H1 (cell line): ENCODE measurements at regions not wholly inside any gene's neighbourhood (a gene's known extent, or its start where the extent isn't known, plus 50 kb on each side); places are given as distances from the start of the nearest gene placed in this dataset.

Experiments
- CTCF ChIA-PET: fragments of 300-600 bp; sonication (Branson Sonifier 250); formaldehyde crosslinking; loops from one replicate; lab custom pipeline; 2021; ENCODE audit not compliant: partially characterized antibody; lab: Charles Lee
- POLR2A ChIA-PET: fragments of 300-600 bp; sonication (Branson Sonifier 250); formaldehyde crosslinking; loops from one replicate; lab custom pipeline; 2021; ENCODE audit warnings: inconsistent platforms; ENCODE audit not compliant: partially characterized antibody; lab: Charles Lee
- DNase-seq, 2 experiments: peaks; one replicate each; pipeline versions ENCODE4 v3.0.0 to v3.0.0-alpha.2; 2010 to 2022; ENCODE audit warnings: low spot score in 2 of 2, low read depth in 1 of 2, mixed read lengths in 1 of 2
- FAIRE-seq: peaks from 2 replicates; lab custom pipeline; 2011; peaks lifted over from hg19 to GRCh38; lab: Jason Lieb, UNC
- H2AFZ ChIP-seq: 2 replicates; pipeline ENCODE4 v1.8.1; 2012; ENCODE audit warnings: low read length, inconsistent platforms
- H2AK5ac ChIP-seq: 2 replicates; pipeline ENCODE4 v1.6.1; 2013; ENCODE audit warnings: low read depth, low read length
- H2BK120ac ChIP-seq: replicated peaks from 2 replicates; pipeline ENCODE3; 2013; ENCODE audit warnings: low read depth, low read length, inconsistent platforms
- H2BK12ac ChIP-seq: 2 replicates; pipeline ENCODE4 v1.6.1; 2013; ENCODE audit warnings: low read depth, low read length
- H2BK15ac ChIP-seq: 2 replicates; pipeline ENCODE4 v1.6.1; 2013; ENCODE audit warnings: low read length
- H2BK20ac ChIP-seq: 2 replicates; pipeline ENCODE4 v1.6.1; 2013; ENCODE audit warnings: low read length
- H2BK5ac ChIP-seq: 2 replicates; pipeline ENCODE4 v1.6.1; 2013; ENCODE audit warnings: low read depth, low read length
- H3K14ac ChIP-seq: 2 replicates; pipeline ENCODE4 v1.6.1; 2013; ENCODE audit warnings: inconsistent platforms; ENCODE audit not compliant: insufficient read length
- H3K18ac ChIP-seq: 2 replicates; pipeline ENCODE4 v1.6.1; 2013; ENCODE audit warnings: low read length; ENCODE audit errors: extremely low read depth
- H3K23ac ChIP-seq: 2 replicates; pipeline ENCODE4 v1.6.1; 2013; ENCODE audit warnings: inconsistent platforms; ENCODE audit not compliant: insufficient read length
- H3K23me2 ChIP-seq: 2 replicates; pipeline ENCODE4 v1.6.1; 2013; ENCODE audit warnings: low read depth, low read length
- H3K27ac ChIP-seq: 2 replicates; pipeline ENCODE4 v1.6.1; 2011; ENCODE audit warnings: low read depth, low read length, inconsistent platforms
- H3K27me3 ChIP-seq, 4 experiments: replicated peaks in 1 of 4; 1 replicate in 1 of 4; 2 replicates in 3 of 4; pipeline versions ENCODE4 v1.6.1 to v1.8.1; 2011 to 2013; ENCODE audit warnings: low read length in 3 of 4, mild to moderate bottlenecking in 3 of 4, inconsistent platforms in 2 of 4, mixed read lengths in 2 of 4, moderate library complexity in 1 of 4; ENCODE audit not compliant: control insufficient read depth in 3 of 4, insufficient read depth in 3 of 4; ENCODE audit errors: extremely low read depth in 1 of 4
- H3K36me3 ChIP-seq, 4 experiments: 2 replicates each; pipeline versions ENCODE4 v1.6.1 to v1.8.1; 2011 to 2013; ENCODE audit warnings: mild to moderate bottlenecking in 4 of 4, low read length in 3 of 4, moderate library complexity in 2 of 4, control low read depth in 1 of 4, inconsistent platforms in 1 of 4; ENCODE audit not compliant: insufficient read depth in 4 of 4, control insufficient read depth in 2 of 4
- H3K4ac ChIP-seq: replicated peaks from 2 replicates; pipeline ENCODE3; 2013; ENCODE audit warnings: low read length, low read depth, mixed read lengths, inconsistent platforms; ENCODE audit not compliant: insufficient read length
- H3K4me1 ChIP-seq, 4 experiments: replicated peaks in 1 of 4; 1 replicate in 1 of 4; 2 replicates in 3 of 4; pipeline versions ENCODE4 v1.6.1 to v1.8.1; 2011 to 2013; ENCODE audit warnings: low read length in 3 of 4, inconsistent platforms in 2 of 4, mixed read lengths in 1 of 4; ENCODE audit not compliant: insufficient read depth in 4 of 4, control insufficient read depth in 3 of 4
- H3K4me2 ChIP-seq, 2 experiments: 2 replicates each; pipeline versions ENCODE4 v1.6.1 to v1.8.1; 2011 to 2013; ENCODE audit warnings: low read depth in 2 of 2, low read length in 2 of 2, control low read depth in 1 of 2, inconsistent platforms in 1 of 2, mild to moderate bottlenecking in 1 of 2; ENCODE audit not compliant: insufficient read depth in 1 of 2
- H3K4me3 ChIP-seq, 4 experiments: fragments of 200-600, 300-600 bp in 1 of 4; sonication (generic), shearing (Covaris generic), sonication (Bioruptor Twin) in 1 of 4; 2 replicates each; pipeline versions ENCODE4 v1.5.1 to v1.8.1; 2011 to 2016; ENCODE audit warnings: low read length in 4 of 4, low read depth in 3 of 4, control low read depth in 2 of 4, inconsistent platforms in 2 of 4, mild to moderate bottlenecking in 2 of 4, mixed read lengths in 1 of 4, moderate library complexity in 1 of 4; ENCODE audit not compliant: insufficient read depth in 2 of 4; ENCODE audit errors: extremely low read depth in 1 of 4
- H3K56ac ChIP-seq: replicated peaks from 2 replicates; pipeline ENCODE3; 2013; ENCODE audit warnings: low read depth, mild to moderate bottlenecking, mixed read lengths, low read length, inconsistent platforms; ENCODE audit not compliant: insufficient read length
- H3K79me1 ChIP-seq: 2 replicates; pipeline ENCODE4 v1.6.1; 2013; ENCODE audit warnings: low read depth, low read length, control low read depth
- H3K79me2 ChIP-seq, 2 experiments: 2 replicates each; pipeline versions ENCODE4 v1.6.1 to v1.8.1; 2012 to 2013; ENCODE audit warnings: low read length in 2 of 2, mild to moderate bottlenecking in 2 of 2, inconsistent platforms in 1 of 2; ENCODE audit not compliant: insufficient read depth in 2 of 2, control insufficient read depth in 1 of 2
- H3K9ac ChIP-seq, 4 experiments: replicated peaks in 1 of 4; 1 replicate in 1 of 4; 2 replicates in 3 of 4; pipeline versions ENCODE4 v1.6.1 to v1.8.1; 2011 to 2013; ENCODE audit warnings: low read depth in 3 of 4, low read length in 3 of 4, control low read depth in 2 of 4, mild to moderate bottlenecking in 2 of 4, moderate library complexity in 2 of 4, inconsistent platforms in 1 of 4; ENCODE audit errors: extremely low read depth in 1 of 4
- H3K9me3 ChIP-seq, 2 experiments: 2 replicates each; pipeline versions ENCODE4 v1.6.1 to v1.8.1; 2012 to 2013; ENCODE audit warnings: mild to moderate bottlenecking in 2 of 2, moderate library complexity in 2 of 2, control low read depth in 1 of 2, inconsistent platforms in 1 of 2, low read depth in 1 of 2, low read length in 1 of 2, mixed read lengths in 1 of 2; ENCODE audit not compliant: insufficient read depth in 2 of 2
- H4K20me1 ChIP-seq, 2 experiments: replicated peaks in 1 of 2; 2 replicates each; pipeline versions ENCODE3 to v1.8.1; 2011 to 2013; ENCODE audit warnings: inconsistent platforms in 2 of 2, low read length in 2 of 2, mild to moderate bottlenecking in 1 of 2; ENCODE audit not compliant: insufficient read depth in 2 of 2, control insufficient read depth in 1 of 2
- H4K5ac ChIP-seq: 2 replicates; pipeline ENCODE4 v1.6.1; 2013; ENCODE audit warnings: low read length, low read depth, mixed read lengths, inconsistent platforms; ENCODE audit not compliant: insufficient read length
- H4K8ac ChIP-seq: 2 replicates; pipeline ENCODE4 v1.8.0; 2013; ENCODE audit warnings: mild to moderate bottlenecking, moderate library complexity, low read length, inconsistent platforms; ENCODE audit not compliant: insufficient read depth; ENCODE audit errors: extremely low read depth
- H4K91ac ChIP-seq: replicated peaks from 2 replicates; pipeline ENCODE3; 2013; ENCODE audit warnings: low read length, mixed read lengths, inconsistent platforms; ENCODE audit not compliant: insufficient read length
- CHD2 ChIP-seq: IDR thresholded peaks from 2 replicates; pipeline ENCODE4 v1.6.1; 2012; ENCODE audit warnings: low read length, improper control_type of control experiment
- CTBP2 ChIP-seq: IDR thresholded peaks from 2 replicates; pipeline ENCODE4 v1.7.0; 2011; ENCODE audit warnings: borderline replicate concordance, mild to moderate bottlenecking, moderate library complexity, mixed read lengths, low read length; ENCODE audit not compliant: insufficient read depth, insufficient read length
- EZH2 ChIP-seq: fragments of 200-600 bp; sonication (generic); IDR thresholded peaks from 2 replicates; pipeline ENCODE4 v1.7.1; 2012; ENCODE audit warnings: low read depth, mild to moderate bottlenecking, moderate library complexity, low read length, inconsistent platforms; ENCODE audit not compliant: severe bottlenecking
- FOSL1 ChIP-seq: IDR thresholded peaks from 2 replicates; pipeline ENCODE4 v1.6.1; 2011; ENCODE audit warnings: mild to moderate bottlenecking, low read depth, low read length, moderate library complexity; ENCODE audit not compliant: insufficient read depth
- JUN ChIP-seq: IDR thresholded peaks from 2 replicates; pipeline ENCODE4 v1.6.1; 2011; ENCODE audit warnings: low read depth, mild to moderate bottlenecking, improper control_type of control experiment, low read length
- JUND ChIP-seq: IDR thresholded peaks from 2 replicates; pipeline ENCODE4 v1.6.1; 2011; ENCODE audit warnings: mild to moderate bottlenecking, improper control_type of control experiment, low read length
- KDM4A ChIP-seq: IDR thresholded peaks from one replicate; pipeline ENCODE4 v1.7.1; 2012; ENCODE audit warnings: low read depth, mild to moderate bottlenecking, moderate library complexity, low read length, inconsistent platforms; ENCODE audit not compliant: severe bottlenecking
- MAFK ChIP-seq: IDR thresholded peaks from 2 replicates; pipeline ENCODE4 v1.6.1; 2012; ENCODE audit warnings: low read depth, mild to moderate bottlenecking, improper control_type of control experiment, low read length
- RBBP5 ChIP-seq: IDR thresholded peaks from 2 replicates; pipeline ENCODE4 v1.7.1; 2012; ENCODE audit warnings: low read depth, mild to moderate bottlenecking, inconsistent platforms, low read length, moderate library complexity, borderline replicate concordance
- RNF2 ChIP-seq: fragments of 200-900, 300-1000 bp; sonication (generic); IDR thresholded peaks from 2 replicates; pipeline ENCODE4 v1.7.1; 2016; ENCODE audit warnings: borderline replicate concordance, low read depth, mild to moderate bottlenecking, antibody characterized with exemption, low read length; ENCODE audit not compliant: poor library complexity, severe bottlenecking; ENCODE audit errors: missing control alignments
- SIN3A ChIP-seq, 2 experiments: IDR thresholded peaks in 1 of 2; conservative IDR thresholded peaks in 1 of 2; 2 replicates each; pipeline ENCODE4 v1.6.1; 2011 to 2012; ENCODE audit warnings: low read length in 2 of 2, improper control_type of control experiment in 1 of 2, low read depth in 1 of 2, mild to moderate bottlenecking in 1 of 2
- SRF ChIP-seq: IDR thresholded peaks from 2 replicates; pipeline ENCODE4 v1.6.1; 2011; ENCODE audit warnings: mild to moderate bottlenecking, low read depth, low read length, moderate library complexity
- TAF1 ChIP-seq: IDR thresholded peaks from 2 replicates; pipeline ENCODE4 v1.6.1; 2011; ENCODE audit warnings: mild to moderate bottlenecking, low read depth, low read length
- TBP ChIP-seq: IDR thresholded peaks from 2 replicates; pipeline ENCODE4 v1.6.1; 2011; ENCODE audit warnings: low read depth, low read length, improper control_type of control experiment
- TEAD4 ChIP-seq: IDR thresholded peaks from 2 replicates; pipeline ENCODE4 v1.6.1; 2012; ENCODE audit warnings: low read depth, low read length, inconsistent platforms, mixed read lengths
- WGBS, 2 experiments: shearing (Covaris generic) in 1 of 2; methylation state at CpG; one replicate each; pipeline versions ENCODE4 v1.1.6 to v1.1.7; 2013 to 2015; ENCODE audit warnings: low lambda C conversion rate in 2 of 2, mixed read lengths in 2 of 2, inconsistent platforms in 1 of 2, low coverage in 1 of 2, missing lambda C conversion rate in 1 of 2; ENCODE audit not compliant: insufficient replicate concordance in 2 of 2, insufficient coverage in 1 of 2, insufficient read length in 1 of 2; ENCODE audit errors: extremely low coverage in 1 of 2, missing lambda C conversion rate in 1 of 2; 5-methylcytosine and 5-hydroxymethylcytosine counted together

DNA sequence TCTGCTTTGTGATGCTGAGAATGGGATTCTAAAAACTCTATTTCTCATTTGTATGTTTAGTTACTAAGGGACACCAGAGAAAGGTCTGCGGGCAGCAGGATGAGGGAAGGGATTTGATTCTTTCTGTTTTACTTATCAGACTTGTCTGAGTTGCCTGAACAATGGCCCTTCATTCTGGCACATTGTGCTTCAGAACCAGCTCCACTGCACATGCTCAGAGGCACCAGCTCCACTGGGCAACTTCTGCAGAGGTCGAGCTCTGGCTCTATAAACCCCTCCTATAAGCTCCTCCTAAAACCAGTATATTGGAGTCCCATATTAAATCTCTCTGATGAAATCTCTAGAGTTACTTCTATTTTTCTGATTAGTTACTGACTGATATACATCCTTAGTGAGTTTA is 453.2 kb upstream of the CDIN1 start:
- Histone ChIP-seq H3K4me1 (peaks cover 0 to 3% (median 0%) of the 10 kb centered on the region in 4 experiments; a peak in 1 of 7 replicates), H3K36me3 (no peaks in the 10 kb centered on the region), H2BK120ac (no peak overlapping the region), H3K14ac (no peak overlapping the region), H2AFZ (no peak overlapping the region), H4K5ac (no peak overlapping the region), H3K79me1 (no peaks in the 10 kb centered on the region), H3K4me3 (no peak overlapping the region), H3K4me2 (no peak overlapping the region), H3K4ac (no peak overlapping the region), H4K8ac (no peak overlapping the region), H3K23me2 (no peaks in the 10 kb centered on the region; the same call in 1 of the 2 replicates), H3K79me2 (no peaks in the 10 kb centered on the region), H3K27ac (no peak overlapping the region), H3K23ac (no peak overlapping the region), H3K27me3 (no peaks in the 10 kb centered on the region), H3K18ac (no peak overlapping the region), H2AK5ac (no peak overlapping the region), H2BK20ac (no peak overlapping the region), H3K56ac (no peak overlapping the region), H4K91ac (no peak overlapping the region), H4K20me1 (no peaks in the 10 kb centered on the region), H2BK5ac (no peak overlapping the region), H3K9me3 (no peaks in the 10 kb centered on the region), H3K9ac (no peak overlapping the region), H2BK15ac (no peak overlapping the region), H2BK12ac (no peak overlapping the region)
- FAIRE-seq (no peak), DNase-seq (no peak)
- ChIA-PET POLR2A (no interaction called here), CTCF (no interaction called here)
- WGBS, 2 experiments: 94% methylated on average over 2 of the region's 2 CpGs; no CpG with 5 or more reads in 1 of the 2 experiments
- TF ChIP-seq RBBP5 (no peak), FOSL1 (no peak), TBP (no peak), CHD2 (no peak), RNF2 (no peak), MAFK (no peak), TAF1 (no peak), SIN3A (conservative IDR thresholded peaks at IDR 0.05 in 1 of 2, IDR thresholded peaks at IDR 0.05 in 1 of 2; ENCODE audit: low read depth in 1 of 2, low read length in 2 of 2) (no peak), CTBP2 (no peak), TEAD4 (no peak), JUN (no peak), EZH2 (no peak), JUND (no peak), KDM4A (no peak), SRF (no peak)
